Esophagus squamous epithelium (tissue), 5 donors: ENCODE measurements at regions not wholly inside any gene's neighbourhood (a gene's known extent, or its start where the extent isn't known, plus 50 kb on each side); places are given as distances from the start of the nearest gene placed in this dataset.

Experiments
- DNase-seq: peaks from one replicate; lab custom pipeline; 2025; lab: John Stamatoyannopoulos, UW
- H3K27ac ChIP-seq, 4 donors: fragments of 200-600 bp; sonication (generic); one replicate each; pipeline ENCODE4 v1.5.1; 2016 to 2019; ENCODE audit warnings: mild to moderate bottlenecking in 1 of 4
- H3K27me3 ChIP-seq, 4 donors: fragments of 200-600 bp; sonication (generic); 1 replicate in 3 of 4; 2 replicates in 1 of 4; pipeline versions ENCODE4 v1.5.1 to v1.6.0; 2017 to 2021; ENCODE audit warnings: antibody characterized with exemption in 1 of 4
- H3K36me3 ChIP-seq, 3 donors: fragments of 200-600 bp; sonication (generic); one replicate each; pipeline ENCODE4 v1.5.1; 2016 to 2019
- H3K4me1 ChIP-seq, 3 donors: fragments of 200-600 bp; sonication (generic); one replicate each; pipeline ENCODE4 v1.5.1; 2017 to 2019
- H3K4me3 ChIP-seq, 4 donors: fragments of 200-600 bp; sonication (generic); 1 replicate in 3 of 4; 2 replicates in 1 of 4; pipeline ENCODE4 v1.5.1; 2016 to 2019; ENCODE audit warnings: mild to moderate bottlenecking in 2 of 4, moderate library complexity in 1 of 4
- H3K9me3 ChIP-seq, 3 donors: fragments of 200-600 bp; sonication (generic); one replicate each; pipeline ENCODE4 v1.5.1; 2016 to 2019
- POLR2A ChIP-seq, 4 donors: fragments of 450-650 bp; IDR thresholded peaks; one replicate each; pipeline ENCODE4 v1.6.1; 2017; ENCODE audit warnings: antibody characterized with exemption in 4 of 4, mild to moderate bottlenecking in 4 of 4, moderate library complexity in 3 of 4
- WGBS, 2 donors: methylation state at CpG; one replicate each; pipeline ENCODE4 v1.1.5; 2018; 5-methylcytosine and 5-hydroxymethylcytosine counted together
- intact Hi-C: fragments of 100-400 bp; cut with DNase I; formaldehyde crosslinking; loops from one replicate; pipeline ENCODE4 v1.15.0; 2022
- TF ChIP-seq, protein P1 (sequence below), 6 experiments: fragments of 450-650 bp in 4 of 6; fragments of 200-600 bp in 2 of 6; sonication (generic) in 2 of 6; IDR thresholded peaks; one replicate each; pipeline ENCODE4 v1.5.1; 2016 to 2019; ENCODE audit warnings: antibody characterized with exemption in 6 of 6, mild to moderate bottlenecking in 4 of 6, moderate library complexity in 4 of 6
- donor health status: DM: yes; HTN: yes; CAD: no.

GRCh38 chr12:34604227-34604626, 581.9 kb downstream of the ALG10 start:
- Histone ChIP-seq H3K36me3 (no peaks in the 10 kb centered on the region), H3K9me3 (peaks cover 0 to 88% (median 82%) of the 10 kb centered on the region in 3 donors), H3K27me3 (no peaks in the 10 kb centered on the region), H3K27ac (no peak overlapping the region), H3K4me3 (no peak overlapping the region), H3K4me1 (no peaks in the 10 kb centered on the region)
- intact Hi-C loops, result no loop called here
- TF ChIP-seq, protein P1, sequence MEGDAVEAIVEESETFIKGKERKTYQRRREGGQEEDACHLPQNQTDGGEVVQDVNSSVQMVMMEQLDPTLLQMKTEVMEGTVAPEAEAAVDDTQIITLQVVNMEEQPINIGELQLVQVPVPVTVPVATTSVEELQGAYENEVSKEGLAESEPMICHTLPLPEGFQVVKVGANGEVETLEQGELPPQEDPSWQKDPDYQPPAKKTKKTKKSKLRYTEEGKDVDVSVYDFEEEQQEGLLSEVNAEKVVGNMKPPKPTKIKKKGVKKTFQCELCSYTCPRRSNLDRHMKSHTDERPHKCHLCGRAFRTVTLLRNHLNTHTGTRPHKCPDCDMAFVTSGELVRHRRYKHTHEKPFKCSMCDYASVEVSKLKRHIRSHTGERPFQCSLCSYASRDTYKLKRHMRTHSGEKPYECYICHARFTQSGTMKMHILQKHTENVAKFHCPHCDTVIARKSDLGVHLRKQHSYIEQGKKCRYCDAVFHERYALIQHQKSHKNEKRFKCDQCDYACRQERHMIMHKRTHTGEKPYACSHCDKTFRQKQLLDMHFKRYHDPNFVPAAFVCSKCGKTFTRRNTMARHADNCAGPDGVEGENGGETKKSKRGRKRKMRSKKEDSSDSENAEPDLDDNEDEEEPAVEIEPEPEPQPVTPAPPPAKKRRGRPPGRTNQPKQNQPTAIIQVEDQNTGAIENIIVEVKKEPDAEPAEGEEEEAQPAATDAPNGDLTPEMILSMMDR (IDR thresholded peaks at IDR 0.05), result no peak
- TF ChIP-seq POLR2A (IDR thresholded peaks at IDR 0.05), result no peak
- DNase-seq, result no peak
- WGBS, 2 donors, result 26 to 30% methylated on average over 5 to 7 of the region's 7 CpGs

DNA sequence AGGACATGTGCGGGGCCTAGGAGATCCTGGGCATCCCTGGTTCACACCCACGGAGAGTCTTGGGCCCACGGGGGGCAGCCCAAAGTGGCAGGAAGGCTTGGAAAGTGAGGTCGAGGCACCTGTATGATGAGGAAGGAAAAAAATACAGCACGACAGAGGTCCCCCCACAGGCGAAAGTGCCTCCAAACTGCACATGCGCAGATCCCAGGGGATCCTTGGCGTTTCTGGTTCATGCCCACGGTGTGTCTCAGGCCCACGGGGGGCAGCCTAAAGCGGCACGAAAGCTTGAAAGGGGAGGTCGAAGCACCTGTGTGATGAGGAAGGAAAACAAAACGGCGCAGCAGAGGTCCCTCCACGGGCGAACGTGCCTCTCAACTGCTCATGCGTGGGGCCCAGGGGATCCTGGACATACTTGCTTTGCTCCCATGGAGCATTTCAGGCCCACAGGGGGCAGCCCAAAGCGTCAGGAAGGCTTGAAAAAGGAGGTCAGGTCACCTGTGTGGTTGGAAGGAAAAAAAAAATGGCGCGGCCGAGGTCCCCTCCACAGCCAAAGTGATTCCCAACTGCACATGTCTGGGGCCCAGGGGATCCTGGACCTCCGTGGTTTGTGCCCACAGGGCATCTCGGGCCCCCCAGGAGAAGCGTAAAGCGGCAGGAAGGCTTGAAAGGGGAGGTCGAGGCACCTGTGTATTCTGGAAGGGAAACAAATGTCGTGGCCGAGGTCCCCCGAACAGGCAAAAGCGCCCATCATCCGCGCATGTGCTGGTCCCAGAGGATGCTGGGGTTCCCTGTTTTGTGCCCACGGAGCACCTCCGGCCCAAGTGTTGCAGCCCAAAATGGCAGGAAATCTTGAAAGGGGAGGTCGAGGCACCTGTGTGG, 582.6 kb downstream of the ALG10 start:
- WGBS, 2 donors, result 67 to 68% methylated on average over 19 to 37 of the region's 37 CpGs
- Histone ChIP-seq H3K27me3 (no peaks in the 10 kb centered on the region), H3K36me3 (no peaks in the 10 kb centered on the region), H3K4me3 (no peak overlapping the region), H3K27ac (no peak overlapping the region), H3K9me3 (peaks cover 0 to 82% (median 79%) of the 10 kb centered on the region in 3 donors), H3K4me1 (no peaks in the 10 kb centered on the region)
- no peak for DNase-seq
- intact Hi-C loops, result no loop called here
- TF ChIP-seq, protein P1 (IDR thresholded peaks at IDR 0.05), result no peak
- no peak for TF ChIP-seq POLR2A (IDR thresholded peaks at IDR 0.05)

DNA sequence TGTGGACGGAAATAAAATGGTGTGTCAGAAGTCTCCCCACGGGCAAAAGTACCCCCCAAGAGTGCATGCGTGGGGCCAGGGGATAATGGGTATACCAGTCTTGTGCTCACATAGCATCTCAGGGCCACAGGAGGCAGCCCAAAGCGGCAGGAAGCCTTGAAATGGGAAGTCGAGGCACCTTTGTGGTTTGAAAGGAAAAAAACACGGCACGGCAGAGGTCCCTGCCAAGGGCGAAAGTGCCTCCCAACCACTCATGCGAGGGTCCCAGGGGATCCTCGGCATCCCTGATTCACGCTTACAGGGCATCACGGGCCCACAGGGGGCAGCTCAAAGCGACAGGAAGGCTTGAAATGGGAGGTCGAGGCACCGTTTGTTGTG, 583.2 kb downstream of the ALG10 start:
- Histone ChIP-seq H3K9me3 (peaks cover 0 to 76% (median 75%) of the 10 kb centered on the region in 3 donors), H3K27ac (no peak overlapping the region), H3K4me3 (no peak overlapping the region), H3K36me3 (no peaks in the 10 kb centered on the region), H3K4me1 (no peaks in the 10 kb centered on the region), H3K27me3 (no peaks in the 10 kb centered on the region)
- whole genome bisulfite sequencing, 2 donors, result 67 to 71% methylated on average over 15 of the region's 15 CpGs
- TF ChIP-seq POLR2A (IDR thresholded peaks at IDR 0.05), result no peak
- TF ChIP-seq, protein P1 (IDR thresholded peaks at IDR 0.05), result no peak
- no peak for DNase-seq
- intact Hi-C loops, result no loop called here

- H3K27ac ChIP-seq, result no peak overlapping the region
- intact Hi-C loops, result no loop called here
- no peaks in the 10 kb centered on the region for H3K27me3 ChIP-seq
- DNase-seq, result no peak
- WGBS, 2 donors, result 65 to 70% methylated on average over 24 of the region's 27 CpGs
- H3K36me3 ChIP-seq, result no peaks in the 10 kb centered on the region
- H3K9me3 ChIP-seq, result peaks cover 0 to 69% (median 69%) of the 10 kb centered on the region in 3 donors
- no peak overlapping the region for H3K4me3 ChIP-seq
- H3K4me1 ChIP-seq, result no peaks in the 10 kb centered on the region
- TF ChIP-seq, protein P1 (IDR thresholded peaks at IDR 0.05), result no peak
- no peak for TF ChIP-seq POLR2A (IDR thresholded peaks at IDR 0.05)
These were observed 583.9 kb downstream of the ALG10 start for GRCh38 chr12:34605955-34606748.
